ENCODE measurements at regions not wholly inside any gene's neighbourhood (a gene's known extent, or its start where the extent isn't known, plus 50 kb on each side); places are given as distances from the start of the nearest gene placed in this dataset.

DNA sequence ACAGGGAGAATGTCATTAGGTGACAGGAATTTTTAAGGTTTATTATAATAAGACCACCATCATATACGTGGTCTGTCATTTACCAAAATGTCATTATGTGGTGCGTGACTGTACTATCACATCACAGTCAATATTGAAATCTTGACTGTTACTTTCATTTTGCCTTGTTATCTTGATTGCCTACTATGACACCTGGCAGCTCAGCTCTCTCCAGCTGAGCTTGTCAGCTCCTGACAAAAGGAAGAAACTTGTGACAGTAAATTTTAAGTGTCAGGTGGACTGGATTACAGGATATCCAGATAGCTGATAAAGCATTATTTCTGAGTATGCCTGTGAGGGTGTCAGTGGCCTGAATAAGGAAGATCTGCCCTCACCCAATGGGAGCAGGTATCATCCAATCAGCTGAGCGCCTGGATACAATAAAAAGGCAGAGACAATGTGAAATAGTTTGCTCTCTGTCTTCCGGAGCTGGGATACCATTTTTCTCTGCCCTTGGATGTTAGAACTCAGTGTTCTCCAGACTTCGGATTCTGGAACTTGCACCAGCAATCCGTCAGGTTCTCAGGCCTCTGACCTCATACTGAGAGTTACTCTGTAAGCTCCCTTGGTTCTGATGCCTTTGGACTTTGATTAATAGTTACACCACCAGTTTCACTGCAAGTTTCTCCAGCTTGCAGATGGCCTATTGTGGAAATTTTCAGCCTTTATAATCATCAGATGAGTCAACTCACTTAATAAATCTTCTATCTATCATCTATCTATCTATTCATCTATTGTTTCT, 1454.7 kb upstream of the IGFBP7 start:
- Histone ChIP-seq H3K4me3 (ENCODE audit: low read depth in 1 of 3, low read length in 3 of 3) (no peak overlapping the region), H3K4me1 (ENCODE audit: control insufficient read depth in 3 of 3, insufficient read depth in 2 of 3, low read depth in 1 of 3, low read length in 2 of 3) (peaks cover 0 to 3% (median 0%) of the 10 kb centered on the region in 3 donors), H3K9me3 (ENCODE audit: control insufficient read depth in 2 of 2, insufficient read depth in 1 of 2, low read depth in 1 of 2, low read length in 1 of 2) (no peaks in the 10 kb centered on the region), H3K27ac (ENCODE audit: low read depth in 1 of 3, low read length in 2 of 3) (peak overlapping the region in 1 of 3 donors; percentile 80), H3K36me3 (ENCODE audit: control insufficient read depth in 3 of 3, insufficient read depth in 2 of 3, low read depth in 1 of 3, low read length in 3 of 3) (no peaks in the 10 kb centered on the region), H3K27me3 (ENCODE audit: control insufficient read depth in 3 of 3, insufficient read depth in 3 of 3, low read length in 3 of 3) (no peaks in the 10 kb centered on the region)
- DNase-seq, result peak in 1 of 2 donors; percentile 50
- WGBS, 3 donors, result 23 to 65% (median 49%) methylated on average over 6 of the region's 6 CpGs
- no peak for FAIRE-seq

DNA sequence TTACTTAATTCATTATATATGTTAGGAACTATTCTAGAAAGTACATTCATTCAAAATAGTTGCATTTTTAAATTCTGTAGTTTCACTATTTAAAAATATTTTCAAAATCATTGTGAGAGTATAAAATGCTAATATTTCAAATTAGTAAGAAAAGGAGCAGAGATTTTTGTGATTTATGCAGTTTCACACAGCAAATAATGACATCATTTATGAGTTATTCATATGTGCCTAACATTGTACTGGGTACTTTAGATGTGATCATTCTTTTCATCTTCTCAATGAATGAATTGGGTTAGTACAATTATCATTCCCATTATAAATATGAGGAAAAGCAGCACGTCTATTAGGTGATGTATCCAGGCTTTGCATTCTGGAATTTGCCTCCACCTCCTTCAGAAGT, 1451.0 kb upstream of the IGFBP7 start:
- no peak for DNase-seq
- peaks cover 0 to 3% (median 0%) of the 10 kb centered on the region in 3 donors for H3K4me1 ChIP-seq (ENCODE audit: control insufficient read depth in 3 of 3, insufficient read depth in 2 of 3, low read depth in 1 of 3, low read length in 2 of 3)
- H3K36me3 ChIP-seq (ENCODE audit: control insufficient read depth in 3 of 3, insufficient read depth in 2 of 3, low read depth in 1 of 3, low read length in 3 of 3), result no peaks in the 10 kb centered on the region
- no peak overlapping the region for H3K4me3 ChIP-seq (ENCODE audit: low read depth in 1 of 3, low read length in 3 of 3)
- no peak for FAIRE-seq
- no peaks in the 10 kb centered on the region for H3K9me3 ChIP-seq (ENCODE audit: control insufficient read depth in 2 of 2, insufficient read depth in 1 of 2, low read depth in 1 of 2, low read length in 1 of 2)
- H3K27ac ChIP-seq (ENCODE audit: low read depth in 1 of 3, low read length in 2 of 3), result no peak overlapping the region
- no peaks in the 10 kb centered on the region for H3K27me3 ChIP-seq (ENCODE audit: control insufficient read depth in 3 of 3, insufficient read depth in 3 of 3, low read length in 3 of 3)
- 37 to 46% (median 38%) methylated on average over 1 of the region's 1 CpG for WGBS, 3 donors

DNA sequence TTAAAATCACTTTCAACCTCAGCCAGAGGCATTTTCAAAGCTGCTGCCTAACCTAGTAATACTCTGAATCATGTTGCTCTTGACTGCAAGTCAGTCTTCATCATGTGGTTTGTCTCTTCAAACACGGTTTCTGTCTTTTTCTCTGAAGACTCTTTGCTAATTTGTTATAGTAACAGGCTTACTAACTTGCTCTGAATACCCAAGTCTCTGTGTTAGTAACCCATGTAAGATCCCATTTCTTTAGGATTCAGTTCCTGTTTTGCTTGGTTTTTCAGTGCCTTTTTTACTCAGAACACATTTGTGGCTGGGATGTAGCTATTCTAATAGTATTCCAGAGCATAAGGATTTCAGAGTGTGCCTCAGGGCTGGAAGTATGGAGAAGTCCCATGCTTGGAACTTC, 1450.6 kb upstream of the IGFBP7 start:
- no peak overlapping the region for H3K27ac ChIP-seq (ENCODE audit: low read depth in 1 of 3, low read length in 2 of 3)
- 44 to 78% (median 61%) methylated on average over 1 of the region's 1 CpG for WGBS, 3 donors
- H3K27me3 ChIP-seq (ENCODE audit: control insufficient read depth in 3 of 3, insufficient read depth in 3 of 3, low read length in 3 of 3), result no peaks in the 10 kb centered on the region
- peaks cover 0 to 3% (median 0%) of the 10 kb centered on the region in 3 donors for H3K4me1 ChIP-seq (ENCODE audit: control insufficient read depth in 3 of 3, insufficient read depth in 2 of 3, low read depth in 1 of 3, low read length in 2 of 3)
- H3K36me3 ChIP-seq (ENCODE audit: control insufficient read depth in 3 of 3, insufficient read depth in 2 of 3, low read depth in 1 of 3, low read length in 3 of 3), result no peaks in the 10 kb centered on the region
- DNase-seq, result no peak
- H3K9me3 ChIP-seq (ENCODE audit: control insufficient read depth in 2 of 2, insufficient read depth in 1 of 2, low read depth in 1 of 2, low read length in 1 of 2), result no peaks in the 10 kb centered on the region
- no peak for FAIRE-seq
- no peak overlapping the region for H3K4me3 ChIP-seq (ENCODE audit: low read depth in 1 of 3, low read length in 3 of 3)

DNA sequence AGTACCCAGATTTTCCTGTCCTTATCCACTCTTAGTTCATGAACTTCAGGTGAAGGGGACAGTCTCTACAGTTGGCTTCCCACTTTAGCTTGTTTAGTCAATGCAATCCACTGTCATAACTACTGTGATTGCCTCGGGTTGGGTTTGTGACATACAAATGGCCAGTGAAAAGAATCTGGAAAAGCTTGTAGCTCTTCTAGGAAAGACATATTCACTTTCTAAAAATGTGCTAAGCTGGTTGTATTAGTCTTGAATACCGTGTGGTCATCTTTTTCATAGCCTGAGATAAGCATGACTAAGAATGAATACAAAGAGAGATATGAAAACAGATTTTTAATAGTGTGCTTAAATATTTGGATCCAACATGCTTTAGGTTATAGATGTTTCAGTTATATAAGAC, 1443.5 kb upstream of the IGFBP7 start:
- Histone ChIP-seq H3K36me3 (ENCODE audit: control insufficient read depth in 3 of 3, insufficient read depth in 2 of 3, low read depth in 1 of 3, low read length in 3 of 3) (no peaks in the 10 kb centered on the region), H3K9me3 (ENCODE audit: control insufficient read depth in 2 of 2, insufficient read depth in 1 of 2, low read depth in 1 of 2, low read length in 1 of 2) (no peaks in the 10 kb centered on the region), H3K27me3 (ENCODE audit: control insufficient read depth in 3 of 3, insufficient read depth in 3 of 3, low read length in 3 of 3) (peaks cover 0 to 2% (median 0%) of the 10 kb centered on the region in 3 donors), H3K4me3 (ENCODE audit: low read depth in 1 of 3, low read length in 3 of 3) (no peak overlapping the region), H3K27ac (ENCODE audit: low read depth in 1 of 3, low read length in 2 of 3) (no peak overlapping the region), H3K4me1 (ENCODE audit: control insufficient read depth in 3 of 3, insufficient read depth in 2 of 3, low read depth in 1 of 3, low read length in 2 of 3) (no peaks in the 10 kb centered on the region)
- FAIRE-seq, result no peak
- DNase-seq, result no peak
- WGBS, 3 donors, result 65 to 68% (median 67%) methylated on average over 2 of the region's 2 CpGs

DNA sequence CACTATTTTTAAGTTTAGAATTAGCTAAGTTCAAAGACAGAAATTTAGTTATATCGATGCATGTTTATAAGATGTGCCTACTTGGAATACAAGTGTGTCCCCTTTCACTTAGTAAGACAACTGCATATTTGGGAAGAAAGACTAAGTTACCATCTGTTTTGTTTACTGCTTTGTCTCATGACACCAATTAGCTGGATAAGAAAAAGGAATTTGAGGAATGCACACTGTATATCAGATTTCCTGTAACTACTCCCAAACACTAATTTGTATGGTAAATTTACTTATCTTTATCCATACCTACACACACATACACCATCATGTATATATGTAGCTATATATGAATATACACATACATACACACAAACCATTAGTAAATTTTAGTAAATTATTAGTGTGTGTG, 1442.8 kb upstream of the IGFBP7 start:
- Histone ChIP-seq H3K27ac (ENCODE audit: low read depth in 1 of 3, low read length in 2 of 3) (no peak overlapping the region), H3K9me3 (ENCODE audit: control insufficient read depth in 2 of 2, insufficient read depth in 1 of 2, low read depth in 1 of 2, low read length in 1 of 2) (no peaks in the 10 kb centered on the region), H3K27me3 (ENCODE audit: control insufficient read depth in 3 of 3, insufficient read depth in 3 of 3, low read length in 3 of 3) (peaks cover 0 to 2% (median 0%) of the 10 kb centered on the region in 3 donors), H3K36me3 (ENCODE audit: control insufficient read depth in 3 of 3, insufficient read depth in 2 of 3, low read depth in 1 of 3, low read length in 3 of 3) (no peaks in the 10 kb centered on the region), H3K4me3 (ENCODE audit: low read depth in 1 of 3, low read length in 3 of 3) (no peak overlapping the region), H3K4me1 (ENCODE audit: control insufficient read depth in 3 of 3, insufficient read depth in 2 of 3, low read depth in 1 of 3, low read length in 2 of 3) (no peaks in the 10 kb centered on the region)
- no peak for DNase-seq
- WGBS, 3 donors, result 67 to 93% (median 89%) methylated on average over 1 of the region's 1 CpG
- no peak for FAIRE-seq

DNA sequence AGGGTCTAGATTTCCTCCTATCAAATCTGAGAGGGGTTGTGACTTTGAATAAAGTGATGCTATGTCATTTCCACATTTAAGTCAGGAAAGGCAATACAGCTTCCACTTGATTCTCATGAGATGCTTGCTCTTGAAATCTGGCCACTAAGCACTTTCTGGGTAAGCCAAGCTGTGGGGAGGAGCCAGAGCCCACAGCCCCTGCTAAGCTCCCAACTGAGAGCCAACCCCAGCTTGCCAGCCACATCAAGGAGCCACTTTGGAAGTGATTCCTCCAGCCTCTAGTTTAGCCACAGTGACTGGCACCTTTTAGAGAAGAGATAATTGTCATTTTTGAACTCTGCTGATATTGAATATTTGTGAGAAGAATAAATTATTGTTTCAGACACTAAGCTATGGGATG, 1441.5 kb upstream of the IGFBP7 start:
- no peaks in the 10 kb centered on the region for H3K9me3 ChIP-seq (ENCODE audit: control insufficient read depth in 2 of 2, insufficient read depth in 1 of 2, low read depth in 1 of 2, low read length in 1 of 2)
- H3K4me3 ChIP-seq (ENCODE audit: low read depth in 1 of 3, low read length in 3 of 3), result no peak overlapping the region
- FAIRE-seq, result no peak
- no peaks in the 10 kb centered on the region for H3K36me3 ChIP-seq (ENCODE audit: control insufficient read depth in 3 of 3, insufficient read depth in 2 of 3, low read depth in 1 of 3, low read length in 3 of 3)
- H3K27me3 ChIP-seq (ENCODE audit: control insufficient read depth in 3 of 3, insufficient read depth in 3 of 3, low read length in 3 of 3), result peaks cover 0 to 2% (median 0%) of the 10 kb centered on the region in 3 donors
- H3K4me1 ChIP-seq (ENCODE audit: control insufficient read depth in 3 of 3, insufficient read depth in 2 of 3, low read depth in 1 of 3, low read length in 2 of 3), result no peaks in the 10 kb centered on the region
- DNase-seq, result no peak
- no peak overlapping the region for H3K27ac ChIP-seq (ENCODE audit: low read depth in 1 of 3, low read length in 2 of 3)

DNA sequence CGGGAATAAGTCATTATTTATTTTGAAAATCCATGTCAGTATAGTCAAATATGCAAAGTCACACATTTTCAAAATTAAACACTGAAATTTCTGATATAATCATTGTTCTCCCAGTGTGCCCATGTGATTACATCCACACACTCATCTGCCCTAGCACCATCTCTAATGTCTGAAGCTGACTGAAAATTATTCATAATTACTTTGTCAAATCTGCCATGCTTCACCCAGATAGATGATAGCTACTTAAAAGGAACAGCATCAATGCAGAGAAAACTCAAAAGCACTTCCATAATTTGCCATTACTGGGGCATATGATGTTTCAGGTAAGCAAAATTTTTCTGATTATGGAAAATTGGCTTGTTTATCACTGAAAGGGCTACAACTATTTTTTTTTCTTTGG, 1433.3 kb upstream of the IGFBP7 start:
- H3K4me1 ChIP-seq (ENCODE audit: control insufficient read depth in 3 of 3, insufficient read depth in 2 of 3, low read depth in 1 of 3, low read length in 2 of 3), result no peaks in the 10 kb centered on the region
- no peak for FAIRE-seq
- H3K9me3 ChIP-seq (ENCODE audit: control insufficient read depth in 2 of 2, insufficient read depth in 1 of 2, low read depth in 1 of 2, low read length in 1 of 2), result no peaks in the 10 kb centered on the region
- H3K27me3 ChIP-seq (ENCODE audit: control insufficient read depth in 3 of 3, insufficient read depth in 3 of 3, low read length in 3 of 3), result no peaks in the 10 kb centered on the region
- no peaks in the 10 kb centered on the region for H3K36me3 ChIP-seq (ENCODE audit: control insufficient read depth in 3 of 3, insufficient read depth in 2 of 3, low read depth in 1 of 3, low read length in 3 of 3)
- DNase-seq, result no peak
- H3K4me3 ChIP-seq (ENCODE audit: low read depth in 1 of 3, low read length in 3 of 3), result no peak overlapping the region
- WGBS, 3 donors, result 66 to 75% (median 69%) methylated on average over 1 of the region's 1 CpG
- H3K27ac ChIP-seq (ENCODE audit: low read depth in 1 of 3, low read length in 2 of 3), result no peak overlapping the region

DNA sequence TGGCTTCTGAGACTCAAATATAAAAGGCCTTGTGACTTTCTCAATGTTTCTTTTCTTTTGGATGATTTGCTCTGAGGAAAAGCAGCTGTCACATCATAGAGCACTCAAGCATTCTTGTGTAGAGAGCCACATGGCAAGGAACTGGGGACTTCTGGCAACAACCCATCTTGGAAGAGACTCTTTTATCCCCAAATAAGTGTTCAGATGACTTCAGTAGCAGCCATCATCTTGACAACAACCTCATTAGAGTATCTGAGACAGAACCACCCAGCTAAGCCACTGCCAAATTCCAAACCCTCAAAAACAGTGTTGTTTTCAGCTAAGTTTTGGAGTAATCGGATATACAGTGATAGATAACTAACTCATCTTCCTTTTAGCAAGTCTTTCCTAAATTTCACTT, 1431.7 kb upstream of the IGFBP7 start:
- H3K4me3 ChIP-seq (ENCODE audit: low read depth in 1 of 3, low read length in 3 of 3), result no peak overlapping the region
- no peaks in the 10 kb centered on the region for H3K4me1 ChIP-seq (ENCODE audit: control insufficient read depth in 3 of 3, insufficient read depth in 2 of 3, low read depth in 1 of 3, low read length in 2 of 3)
- no peaks in the 10 kb centered on the region for H3K36me3 ChIP-seq (ENCODE audit: control insufficient read depth in 3 of 3, insufficient read depth in 2 of 3, low read depth in 1 of 3, low read length in 3 of 3)
- no peak overlapping the region for H3K27ac ChIP-seq (ENCODE audit: low read depth in 1 of 3, low read length in 2 of 3)
- 59 to 92% (median 68%) methylated on average over 1 of the region's 1 CpG for WGBS, 3 donors
- FAIRE-seq (no peak), DNase-seq (no peak)
- no peaks in the 10 kb centered on the region for H3K27me3 ChIP-seq (ENCODE audit: control insufficient read depth in 3 of 3, insufficient read depth in 3 of 3, low read length in 3 of 3)
- no peaks in the 10 kb centered on the region for H3K9me3 ChIP-seq (ENCODE audit: control insufficient read depth in 2 of 2, insufficient read depth in 1 of 2, low read depth in 1 of 2, low read length in 1 of 2)

Measured in small intestine (tissue), 7 donors.